ENCODE measurements at regions not wholly inside any gene's neighbourhood (a gene's known extent, or its start where the extent isn't known, plus 50 kb on each side); places are given as distances from the start of the nearest gene placed in this dataset.

GRCh38 chr3:1775321-1775720 is 323.3 kb upstream of the CNTN4 start:
- Histone ChIP-seq H3K27ac (no peak overlapping the region), H3K4me2 (no peak overlapping the region), H3K4me1 (no peaks in the 10 kb centered on the region), H3K36me3 (no peaks in the 10 kb centered on the region), H3K9me3 (no peaks in the 10 kb centered on the region), H3K27me3 (no peaks in the 10 kb centered on the region), H3K4me3 (no peak overlapping the region), H3K9ac (no peak overlapping the region), H4K20me1 (no peaks in the 10 kb centered on the region)
- no peak for TF ChIP-seq Cebpa-rat (IDR thresholded peaks at IDR 0.05)

- no peak for TF ChIP-seq Cebpa-rat (IDR thresholded peaks at IDR 0.05)
- Histone ChIP-seq H3K4me1 (no peaks in the 10 kb centered on the region), H3K27ac (no peak overlapping the region), H3K9ac (no peak overlapping the region), H3K36me3 (no peaks in the 10 kb centered on the region), H3K4me3 (no peak overlapping the region), H3K4me2 (no peak overlapping the region), H4K20me1 (no peaks in the 10 kb centered on the region), H3K9me3 (no peaks in the 10 kb centered on the region), H3K27me3 (no peaks in the 10 kb centered on the region)
Measured at GRCh38 chr3:1783995-1784394, 314.7 kb upstream of the CNTN4 start.

- no peaks in the 10 kb centered on the region for H3K4me1 ChIP-seq
- no peaks in the 10 kb centered on the region for H3K9me3 ChIP-seq
- no peak for TF ChIP-seq Cebpa-rat (IDR thresholded peaks at IDR 0.05)
- no peaks in the 10 kb centered on the region for H3K27me3 ChIP-seq
- H3K36me3 ChIP-seq = no peaks in the 10 kb centered on the region
- no peak overlapping the region for H3K4me2 ChIP-seq
- no peak overlapping the region for H3K27ac ChIP-seq
- H3K9ac ChIP-seq = no peak overlapping the region
- no peaks in the 10 kb centered on the region for H4K20me1 ChIP-seq
- H3K4me3 ChIP-seq = no peak overlapping the region
Measured at GRCh38 chr3:1787094-1787493, 311.6 kb upstream of the CNTN4 start.

- H3K27me3 ChIP-seq = no peaks in the 10 kb centered on the region
- H3K4me1 ChIP-seq = no peaks in the 10 kb centered on the region
- no peak overlapping the region for H3K4me3 ChIP-seq
- no peak overlapping the region for H3K27ac ChIP-seq
- no peak overlapping the region for H3K4me2 ChIP-seq
- H4K20me1 ChIP-seq = no peaks in the 10 kb centered on the region
- TF ChIP-seq Cebpa-rat (IDR thresholded peaks at IDR 0.05) = no peak
- no peaks in the 10 kb centered on the region for H3K36me3 ChIP-seq
- no peak overlapping the region for H3K9ac ChIP-seq
- H3K9me3 ChIP-seq = no peaks in the 10 kb centered on the region
Measured at GRCh38 chr3:1792466-1792865, 306.2 kb upstream of the CNTN4 start.

GRCh38 chr3:1798711-1799405 is 299.8 kb upstream of the CNTN4 start:
- H3K27me3 ChIP-seq = no peaks in the 10 kb centered on the region
- no peaks in the 10 kb centered on the region for H4K20me1 ChIP-seq
- no peak overlapping the region for H3K4me2 ChIP-seq
- no peak overlapping the region for H3K27ac ChIP-seq
- no peak overlapping the region for H3K4me3 ChIP-seq
- no peak overlapping the region for H3K9ac ChIP-seq
- H3K4me1 ChIP-seq = no peaks in the 10 kb centered on the region
- no peaks in the 10 kb centered on the region for H3K36me3 ChIP-seq
- no peaks in the 10 kb centered on the region for H3K9me3 ChIP-seq
- TF ChIP-seq Cebpa-rat (IDR thresholded peaks at IDR 0.05) = no peak

GRCh38 chr3:1805331-1805730 is 293.3 kb upstream of the CNTN4 start:
- no peak for TF ChIP-seq Cebpa-rat (IDR thresholded peaks at IDR 0.05)
- Histone ChIP-seq H3K27me3 (no peaks in the 10 kb centered on the region), H3K4me3 (no peak overlapping the region), H3K27ac (no peak overlapping the region), H4K20me1 (no peaks in the 10 kb centered on the region), H3K4me2 (no peak overlapping the region), H3K4me1 (no peaks in the 10 kb centered on the region), H3K9me3 (peaks cover 20% of the 10 kb centered on the region; the same call in 1 of the 2 replicates), H3K36me3 (no peaks in the 10 kb centered on the region), H3K9ac (no peak overlapping the region)

GRCh38 chr3:1808590-1808989 is 290.1 kb upstream of the CNTN4 start:
- H3K9me3 ChIP-seq = peaks cover 20% of the 10 kb centered on the region; the same call in 1 of the 2 replicates
- no peak overlapping the region for H3K27ac ChIP-seq
- no peak overlapping the region for H3K9ac ChIP-seq
- H3K27me3 ChIP-seq = no peaks in the 10 kb centered on the region
- H3K4me2 ChIP-seq = no peak overlapping the region
- H3K4me3 ChIP-seq = no peak overlapping the region
- H3K4me1 ChIP-seq = no peaks in the 10 kb centered on the region
- H4K20me1 ChIP-seq = no peaks in the 10 kb centered on the region
- H3K36me3 ChIP-seq = no peaks in the 10 kb centered on the region
- TF ChIP-seq Cebpa-rat (IDR thresholded peaks at IDR 0.05) = no peak

GRCh38 chr3:1823867-1824266 is 274.8 kb upstream of the CNTN4 start:
- no peak overlapping the region for H3K4me3 ChIP-seq
- H3K36me3 ChIP-seq = no peaks in the 10 kb centered on the region
- no peaks in the 10 kb centered on the region for H3K4me1 ChIP-seq
- H3K9me3 ChIP-seq = no peaks in the 10 kb centered on the region
- no peaks in the 10 kb centered on the region for H4K20me1 ChIP-seq
- no peak overlapping the region for H3K4me2 ChIP-seq
- no peak overlapping the region for H3K9ac ChIP-seq
- H3K27ac ChIP-seq = no peak overlapping the region
- H3K27me3 ChIP-seq = no peaks in the 10 kb centered on the region
- no peak for TF ChIP-seq Cebpa-rat (IDR thresholded peaks at IDR 0.05)

- H3K4me1 ChIP-seq = no peaks in the 10 kb centered on the region
- H3K4me3 ChIP-seq = no peak overlapping the region
- H3K9me3 ChIP-seq = no peaks in the 10 kb centered on the region
- no peak overlapping the region for H3K27ac ChIP-seq
- H3K9ac ChIP-seq = no peak overlapping the region
- H3K36me3 ChIP-seq = no peaks in the 10 kb centered on the region
- H3K4me2 ChIP-seq = no peak overlapping the region
- H3K27me3 ChIP-seq = no peaks in the 10 kb centered on the region
- H4K20me1 ChIP-seq = no peaks in the 10 kb centered on the region
- TF ChIP-seq Cebpa-rat (IDR thresholded peaks at IDR 0.05) = no peak
Measured at GRCh38 chr3:1824359-1824758, 274.3 kb upstream of the CNTN4 start.

GRCh38 chr3:1828519-1828918 is 270.1 kb upstream of the CNTN4 start:
- no peaks in the 10 kb centered on the region for H3K27me3 ChIP-seq
- H3K36me3 ChIP-seq = no peaks in the 10 kb centered on the region
- H3K4me2 ChIP-seq = no peak overlapping the region
- no peak overlapping the region for H3K4me3 ChIP-seq
- no peaks in the 10 kb centered on the region for H3K9me3 ChIP-seq
- H4K20me1 ChIP-seq = no peaks in the 10 kb centered on the region
- no peak overlapping the region for H3K27ac ChIP-seq
- TF ChIP-seq Cebpa-rat (IDR thresholded peaks at IDR 0.05) = no peak
- H3K9ac ChIP-seq = no peak overlapping the region
- no peaks in the 10 kb centered on the region for H3K4me1 ChIP-seq

- no peaks in the 10 kb centered on the region for H3K36me3 ChIP-seq
- H3K9ac ChIP-seq = no peak overlapping the region
- no peak for TF ChIP-seq Cebpa-rat (IDR thresholded peaks at IDR 0.05)
Measured at GRCh38 chr3:1830851-1831250, 267.8 kb upstream of the CNTN4 start.

More at GRCh38 chr3:1830851-1831250, 267.8 kb upstream of the CNTN4 start:
- no peaks in the 10 kb centered on the region for H3K27me3 ChIP-seq
- no peak overlapping the region for H3K4me2 ChIP-seq
- no peaks in the 10 kb centered on the region for H3K9me3 ChIP-seq
- H3K27ac ChIP-seq = no peak overlapping the region
- H4K20me1 ChIP-seq = no peaks in the 10 kb centered on the region
- H3K4me3 ChIP-seq = no peak overlapping the region
- H3K4me1 ChIP-seq = no peaks in the 10 kb centered on the region
